Pancreas (tissue), 10 donors: ENCODE measurements at regions not wholly inside any gene's neighbourhood (a gene's known extent, or its start where the extent isn't known, plus 50 kb on each side); places are given as distances from the start of the nearest gene placed in this dataset.

Experiments
- ATAC-seq, 4 donors: fragments of 200-7000 bp; cut with Tn5 transposase; one replicate each; pipeline versions ENCODE4 v1.8.0 to v1.9.1; 2020; ENCODE audit warnings: mild to moderate bottlenecking in 4 of 4, moderate library complexity in 4 of 4
- DNase-seq, 6 donors: peaks; one replicate each; pipeline ENCODE4 v3.0.0-alpha.2; 2020
- FAIRE-seq: peaks from 2 replicates; lab custom pipeline; 2012; peaks lifted over from hg19 to GRCh38; lab: Jason Lieb, UNC
- H3K27ac ChIP-seq, 4 donors: fragments of 200-600 bp; sonication (generic); 1 replicate in 3 of 4; 2 replicates in 1 of 4; pipeline versions ENCODE4 v1.5.0 to v1.8.0; 2020
- H3K27me3 ChIP-seq, 4 donors: fragments of 200-600 bp; one replicate each; pipeline ENCODE4 v1.8.0; 2021
- H3K36me3 ChIP-seq, 3 donors: fragments of 200-600 bp; sonication (generic) in 1 of 3; one replicate each; pipeline versions ENCODE4 v1.5.0 to v1.8.0; 2020 to 2021
- H3K4me1 ChIP-seq, 3 donors: fragments of 200-600 bp; one replicate each; pipeline ENCODE4 v1.8.0; 2021
- H3K4me3 ChIP-seq, 4 donors: fragments of 200-600 bp; sonication (generic) in 2 of 4; one replicate each; pipeline versions ENCODE4 v1.5.0 to v1.8.0; 2020 to 2021
- H3K9me3 ChIP-seq, 4 donors: fragments of 200-600 bp; one replicate each; pipeline ENCODE4 v1.8.0; 2021
- WGBS, 2 donors: extraction: QIAGEN DNeasy Blood & Tissue Kit; methylation state at CpG; one replicate each; pipeline ENCODE4 v1.1.7; 2013; 5-methylcytosine and 5-hydroxymethylcytosine counted together
- intact Hi-C, 3 donors: fragments of 100-400 bp; cut with DNase I; formaldehyde crosslinking; loops; one replicate each; pipeline versions ENCODE4 v1.11.1 to v1.14.2; 2022
- TF ChIP-seq, protein P1 (sequence below), 4 donors: fragments of 200-600 bp; sonication (generic) in 3 of 4; IDR thresholded peaks; one replicate each; pipeline versions ENCODE4 v1.5.0 to v1.8.0; 2021; ENCODE audit warnings: antibody characterized with exemption in 4 of 4
- donor health status: healthy with polysubstance abuse.
- donor health status: DM: no; HTN: no; CAD: no; lungs with moderate emphysema.
- donor health status: DM: no; HTN: no; CAD: no.
- donor health status: control.
- donor health status: control.
- donor health status: Bipolar disorder and iron deficiency.
- donor health status: DM: yes; HTN: yes; CAD: no.
- donor health status: DM: no; HTN: no; CAD: no.
- donor health status: DM: no; HTN: no; CAD: no.
- donor health status: DM: yes; HTN: yes; CAD: no.

DNA sequence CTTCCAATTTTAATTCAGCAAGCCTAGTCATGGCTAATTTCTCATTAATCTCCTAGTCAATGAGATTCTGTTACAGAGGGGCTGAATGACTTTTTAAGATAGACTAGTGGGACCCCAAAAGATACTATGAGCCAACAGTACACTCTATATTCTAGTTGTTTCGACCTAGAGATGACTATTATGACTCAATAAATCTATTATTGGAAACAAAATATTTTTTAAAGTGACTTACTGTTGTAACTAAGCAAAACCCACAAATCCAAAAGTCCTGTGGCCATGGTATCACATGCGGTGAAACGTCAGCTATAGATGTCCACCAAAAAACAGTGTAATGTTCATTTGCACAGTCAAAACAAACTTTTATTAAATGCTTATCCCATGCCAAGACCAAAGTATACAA lies 95.3 kb upstream of the ADO start:
- intact Hi-C loops = no loop called here
- TF ChIP-seq, protein P1, sequence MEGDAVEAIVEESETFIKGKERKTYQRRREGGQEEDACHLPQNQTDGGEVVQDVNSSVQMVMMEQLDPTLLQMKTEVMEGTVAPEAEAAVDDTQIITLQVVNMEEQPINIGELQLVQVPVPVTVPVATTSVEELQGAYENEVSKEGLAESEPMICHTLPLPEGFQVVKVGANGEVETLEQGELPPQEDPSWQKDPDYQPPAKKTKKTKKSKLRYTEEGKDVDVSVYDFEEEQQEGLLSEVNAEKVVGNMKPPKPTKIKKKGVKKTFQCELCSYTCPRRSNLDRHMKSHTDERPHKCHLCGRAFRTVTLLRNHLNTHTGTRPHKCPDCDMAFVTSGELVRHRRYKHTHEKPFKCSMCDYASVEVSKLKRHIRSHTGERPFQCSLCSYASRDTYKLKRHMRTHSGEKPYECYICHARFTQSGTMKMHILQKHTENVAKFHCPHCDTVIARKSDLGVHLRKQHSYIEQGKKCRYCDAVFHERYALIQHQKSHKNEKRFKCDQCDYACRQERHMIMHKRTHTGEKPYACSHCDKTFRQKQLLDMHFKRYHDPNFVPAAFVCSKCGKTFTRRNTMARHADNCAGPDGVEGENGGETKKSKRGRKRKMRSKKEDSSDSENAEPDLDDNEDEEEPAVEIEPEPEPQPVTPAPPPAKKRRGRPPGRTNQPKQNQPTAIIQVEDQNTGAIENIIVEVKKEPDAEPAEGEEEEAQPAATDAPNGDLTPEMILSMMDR (IDR thresholded peaks at IDR 0.05) = no peak
- Histone ChIP-seq H3K27me3 (no peaks in the 10 kb centered on the region), H3K4me1 (no peaks in the 10 kb centered on the region), H3K9me3 (no peaks in the 10 kb centered on the region), H3K4me3 (no peak overlapping the region), H3K27ac (no peak overlapping the region), H3K36me3 (no peaks in the 10 kb centered on the region)
- ATAC-seq = no peak
- no peak for DNase-seq
- FAIRE-seq = no peak
- 54 to 63% methylated on average over 3 of the region's 3 CpGs for WGBS, 2 donors

GRCh38 chr10:62710182-62710581 lies 94.3 kb upstream of the ADO start:
- Histone ChIP-seq H3K36me3 (no peaks in the 10 kb centered on the region), H3K27me3 (no peaks in the 10 kb centered on the region), H3K9me3 (no peaks in the 10 kb centered on the region), H3K27ac (no peak overlapping the region), H3K4me1 (no peaks in the 10 kb centered on the region), H3K4me3 (no peak overlapping the region)
- ATAC-seq (no peak), DNase-seq (no peak), FAIRE-seq (no peak)
- intact Hi-C loops = no loop called here
- TF ChIP-seq, protein P1 (IDR thresholded peaks at IDR 0.05) = no peak
- 16 to 26% methylated on average over 4 of the region's 4 CpGs for WGBS, 2 donors

GRCh38 chr10:62715383-62715782 lies 89.1 kb upstream of the ADO start:
- no peaks in the 10 kb centered on the region for H3K27me3 ChIP-seq

DNA sequence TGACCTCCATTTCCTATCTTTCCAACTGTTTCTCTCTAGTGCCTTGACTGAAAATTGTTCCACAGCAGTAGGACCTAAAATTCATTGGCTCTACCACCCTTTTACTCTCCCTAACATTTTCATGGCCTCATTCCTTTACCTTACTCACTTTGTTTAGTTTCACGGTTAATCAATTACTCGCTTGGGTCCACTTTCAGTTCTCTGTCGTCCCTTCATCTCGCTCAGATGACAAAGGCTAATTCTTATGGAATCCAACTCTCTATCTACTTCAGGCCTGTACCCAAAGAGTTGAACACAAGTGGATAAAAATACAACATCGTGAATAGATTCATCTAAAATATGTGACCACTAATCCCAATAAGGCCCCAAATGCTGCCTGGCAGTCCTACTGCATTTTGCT lies 85.9 kb upstream of the ADO start:
- Histone ChIP-seq H3K9me3 (no peaks in the 10 kb centered on the region), H3K4me3 (no peak overlapping the region), H3K4me1 (no peaks in the 10 kb centered on the region), H3K36me3 (no peaks in the 10 kb centered on the region), H3K27me3 (no peaks in the 10 kb centered on the region), H3K27ac (no peak overlapping the region)
- ATAC-seq = no peak
- DNase-seq = no peak
- FAIRE-seq = no peak
- intact Hi-C loops = no loop called here
- TF ChIP-seq, protein P1 (IDR thresholded peaks at IDR 0.05) = no peak
- WGBS, 2 donors = 27 to 30% methylated on average over 5 of the region's 5 CpGs

More at GRCh38 chr10:62715383-62715782, 89.1 kb upstream of the ADO start:
- TF ChIP-seq, protein P1 (IDR thresholded peaks at IDR 0.05) = no peak
- DNase-seq (no peak), FAIRE-seq (no peak), ATAC-seq (no peak)
- intact Hi-C loops = no loop called here
- no peaks in the 10 kb centered on the region for H3K36me3 ChIP-seq
- H3K4me1 ChIP-seq = no peaks in the 10 kb centered on the region
- H3K27ac ChIP-seq = no peak overlapping the region
- no peak overlapping the region for H3K4me3 ChIP-seq
- no peaks in the 10 kb centered on the region for H3K9me3 ChIP-seq

DNA sequence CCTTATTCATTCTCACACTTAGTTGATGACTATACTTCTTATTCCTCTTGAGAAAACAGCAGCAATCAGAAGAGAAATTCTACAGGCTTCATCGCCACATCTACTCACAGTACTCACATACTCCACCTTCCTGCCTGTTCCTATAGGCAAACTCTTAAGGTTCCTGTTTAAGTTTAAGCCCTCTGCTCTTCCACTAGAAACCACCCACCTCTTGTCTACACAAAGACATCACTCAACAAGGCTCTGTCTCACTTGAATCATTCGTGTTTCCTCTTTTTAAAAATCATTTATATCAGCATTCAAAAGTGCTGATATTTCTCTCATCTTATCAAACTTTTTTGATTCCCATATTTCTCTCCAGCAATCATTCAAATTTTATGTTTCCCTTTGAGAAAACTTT lies 85.5 kb upstream of the ADO start:
- no peak overlapping the region for H3K4me3 ChIP-seq
- ATAC-seq (no peak), DNase-seq (no peak), FAIRE-seq (no peak)
- WGBS, 2 donors = 61 to 65% methylated on average over 2 of the region's 2 CpGs
- no peaks in the 10 kb centered on the region for H3K4me1 ChIP-seq
- H3K9me3 ChIP-seq = no peaks in the 10 kb centered on the region
- no peaks in the 10 kb centered on the region for H3K36me3 ChIP-seq
- intact Hi-C loops = no loop called here
- TF ChIP-seq, protein P1 (IDR thresholded peaks at IDR 0.05) = no peak
- H3K27me3 ChIP-seq = no peaks in the 10 kb centered on the region
- no peak overlapping the region for H3K27ac ChIP-seq
